Stimulated activated CD4-positive, alpha-beta T cell treated with anti-CD3 and anti-CD28 coated beads, TNF-alpha, amount 100 ng/mL, for 4 hours (primary cell): ENCODE measurements at regions not wholly inside any gene's neighbourhood (a gene's known extent, or its start where the extent isn't known, plus 50 kb on each side); places are given as distances from the start of the nearest gene placed in this dataset.

Experiments
- DNase-seq, 3 experiments: peaks; one replicate each; pipeline ENCODE4 v3.0.0-alpha.2; 2020; ENCODE audit warnings: low read depth in 3 of 3

DNA sequence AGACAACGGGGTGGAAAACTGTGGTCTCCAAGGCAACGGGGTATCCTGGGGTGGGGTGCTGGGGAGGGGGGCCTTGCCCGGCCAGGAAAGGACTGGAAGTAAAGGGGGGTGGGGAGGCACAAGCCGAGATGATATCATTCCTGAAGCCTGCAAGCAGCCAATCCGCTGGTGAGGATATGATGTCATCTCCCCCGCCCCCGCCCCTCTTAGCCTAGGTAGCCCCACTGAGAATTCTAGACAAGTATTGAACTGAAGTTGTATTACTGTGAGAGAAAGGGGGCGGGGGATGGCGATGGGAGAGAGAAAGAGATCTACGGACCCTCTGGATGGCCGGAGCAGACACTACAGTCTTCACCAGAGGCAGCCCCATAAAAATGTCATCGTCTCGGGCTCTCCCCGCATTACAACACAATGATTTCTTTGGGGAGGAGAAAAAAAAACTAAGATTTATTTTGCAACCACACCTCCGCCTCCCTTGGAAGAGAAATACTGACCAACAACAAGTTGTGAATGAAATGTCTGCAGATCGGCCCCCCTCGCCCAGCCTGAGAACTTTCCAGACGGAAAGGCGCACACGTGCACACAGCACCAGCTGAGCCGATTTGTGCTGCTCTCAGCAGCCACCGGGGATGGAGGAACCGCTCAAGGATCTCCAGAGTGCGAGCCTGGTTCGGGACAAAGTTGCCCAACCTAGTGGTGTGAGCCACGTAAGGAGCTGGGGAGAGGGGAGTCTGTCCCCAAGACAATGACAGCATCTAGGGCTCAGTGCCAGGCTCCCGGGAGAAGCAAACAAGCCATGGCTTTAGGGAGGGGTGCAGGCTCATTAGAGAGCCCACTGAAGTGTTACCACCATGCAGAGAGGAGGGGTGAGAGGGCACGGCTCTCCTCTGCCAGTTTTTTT is 222.1 kb downstream of the SOX9 start:
- no peak for DNase-seq

DNA sequence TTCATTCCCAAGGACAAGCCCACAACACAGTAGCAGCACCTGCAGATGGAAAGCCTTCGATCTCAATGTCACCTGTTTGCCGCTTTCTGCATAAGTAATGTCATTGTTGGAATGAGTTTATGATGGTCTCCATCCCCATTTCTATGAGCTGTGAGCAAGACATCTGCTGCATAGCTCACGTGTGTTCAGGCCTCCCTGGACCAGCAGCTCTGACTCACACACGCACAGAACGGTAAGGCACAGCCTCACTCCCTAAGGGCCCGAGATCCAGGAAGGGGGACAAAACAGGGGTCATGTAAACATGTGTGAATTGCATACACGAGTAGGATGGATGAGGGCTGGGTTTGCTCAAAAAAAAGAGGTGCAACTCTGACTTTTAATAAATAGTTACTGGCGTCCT is 223.1 kb downstream of the SOX9 start:
- no peak for DNase-seq

DNA sequence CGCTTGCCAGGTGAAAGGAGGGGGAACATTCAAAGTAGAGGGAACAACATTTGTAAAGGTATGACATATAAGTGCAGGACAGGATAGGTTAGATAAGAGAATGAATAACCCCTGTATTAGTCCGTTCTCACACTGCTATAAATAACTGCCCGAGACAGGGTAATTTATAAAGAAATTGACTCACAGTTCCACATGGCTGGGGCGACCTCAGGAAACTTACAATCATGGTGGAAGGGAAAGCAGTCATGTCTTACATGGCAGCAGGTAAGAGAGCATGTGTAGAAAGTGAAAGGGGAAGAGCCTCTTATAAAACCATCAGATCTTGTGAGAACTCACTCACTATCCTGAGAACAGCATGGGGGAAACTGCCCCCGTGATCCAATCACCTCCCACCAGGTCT is 223.8 kb downstream of the SOX9 start:
- DNase-seq, result no peak

DNA sequence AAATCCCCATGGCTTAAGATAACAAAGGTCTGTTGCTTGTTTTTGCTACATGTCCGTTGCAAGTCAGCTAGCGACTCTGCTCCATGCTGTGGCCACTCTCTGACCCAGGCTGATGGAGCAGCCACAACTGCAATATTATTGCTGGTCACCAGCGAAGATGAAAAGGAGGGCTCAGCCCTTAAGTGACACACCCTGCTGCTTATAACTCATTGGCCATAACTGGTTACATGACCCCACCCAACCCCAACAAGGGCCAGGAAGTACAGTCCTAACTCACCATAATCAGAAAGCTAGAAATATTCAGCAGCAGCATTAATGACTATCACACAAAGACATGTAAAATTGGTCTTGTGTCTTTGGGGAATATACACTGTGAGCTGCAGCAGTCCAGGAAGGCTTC is 224.3 kb downstream of the SOX9 start:
- DNase-seq, result no peak

DNA sequence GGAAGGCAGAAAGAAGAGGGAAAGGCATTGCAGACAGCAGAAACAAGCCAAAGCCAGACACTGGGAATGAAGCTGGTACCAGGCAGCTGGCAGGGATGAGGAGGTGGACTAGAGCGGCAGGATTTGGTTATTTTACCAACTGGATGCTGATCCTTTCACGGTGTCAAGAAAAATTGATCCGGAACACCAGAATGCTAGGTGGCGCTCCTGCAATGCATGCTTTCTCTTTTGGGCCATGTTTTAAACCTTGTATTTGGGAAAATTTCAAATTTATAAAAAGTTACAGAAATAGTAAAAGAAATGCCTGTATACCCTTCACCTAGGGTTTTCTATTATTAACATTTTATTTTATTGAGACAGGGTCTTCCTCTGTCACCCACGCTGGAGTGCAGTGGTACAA is 224.7 kb downstream of the SOX9 start:
- no peak for DNase-seq

DNA sequence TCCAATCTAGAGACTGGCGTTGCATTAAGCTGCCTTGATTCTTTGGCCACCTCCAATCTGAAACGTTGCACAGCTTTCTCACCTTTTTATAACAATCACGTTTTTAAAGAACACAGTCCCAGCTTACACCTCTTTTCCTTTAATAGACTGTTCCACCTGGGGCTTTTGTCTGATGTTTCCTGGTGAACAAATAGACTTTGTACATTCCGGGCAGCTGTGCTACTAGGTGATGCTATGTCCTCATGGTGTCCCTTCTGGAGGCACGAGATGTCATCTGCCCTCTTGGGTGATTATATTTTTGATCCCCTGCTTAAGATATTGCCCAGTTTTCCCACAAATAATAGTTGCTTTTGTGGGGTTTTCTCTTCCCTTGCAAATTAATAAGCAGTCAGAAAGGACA is 225.5 kb downstream of the SOX9 start:
- DNase-seq, result no peak

DNA sequence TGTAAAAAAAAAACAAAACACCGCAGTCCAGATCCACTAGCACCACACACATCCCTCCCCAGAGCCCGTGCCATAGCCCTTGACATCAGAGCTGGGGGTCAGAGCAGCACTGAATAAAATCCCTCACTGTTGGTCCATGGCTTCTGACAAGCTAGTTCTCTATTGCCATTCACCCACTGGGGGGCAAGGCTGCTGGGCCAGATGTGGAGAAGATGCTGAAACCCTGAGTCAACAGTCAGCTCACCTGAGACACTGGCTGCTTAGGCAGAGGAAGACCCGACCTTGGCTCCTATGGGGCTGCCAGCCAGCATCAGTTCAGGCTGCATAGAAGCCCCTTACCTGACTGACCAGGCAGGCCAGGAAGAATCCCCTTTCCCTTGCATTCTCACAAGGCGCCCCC is 228.2 kb downstream of the SOX9 start:
- DNase-seq, result no peak

DNA sequence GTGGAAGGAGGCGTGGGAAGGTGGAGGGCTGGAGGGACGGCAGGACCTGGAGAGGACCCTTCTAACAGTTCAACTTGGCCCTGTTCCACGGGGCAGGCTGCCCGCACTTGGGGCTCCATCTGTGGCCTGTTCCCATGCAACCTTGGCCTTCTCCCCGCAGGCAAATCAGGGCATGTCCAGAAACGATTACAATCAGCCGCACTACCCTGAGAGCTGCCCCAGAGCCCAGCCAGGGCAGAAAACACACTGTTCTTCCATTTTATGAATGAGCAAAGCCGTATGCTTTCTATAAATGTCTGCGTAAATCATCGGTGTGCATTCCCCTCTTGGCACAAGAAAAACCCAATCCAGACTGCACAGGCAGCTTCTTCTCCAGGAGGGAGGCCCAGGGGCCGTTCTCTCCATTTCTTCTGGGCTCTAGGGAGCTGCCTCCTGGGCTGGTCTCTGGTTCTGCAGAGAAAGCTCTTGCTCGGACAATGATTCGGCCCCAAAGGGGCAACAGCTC is 228.7 kb downstream of the SOX9 start:
- DNase-seq, result no peak

DNA sequence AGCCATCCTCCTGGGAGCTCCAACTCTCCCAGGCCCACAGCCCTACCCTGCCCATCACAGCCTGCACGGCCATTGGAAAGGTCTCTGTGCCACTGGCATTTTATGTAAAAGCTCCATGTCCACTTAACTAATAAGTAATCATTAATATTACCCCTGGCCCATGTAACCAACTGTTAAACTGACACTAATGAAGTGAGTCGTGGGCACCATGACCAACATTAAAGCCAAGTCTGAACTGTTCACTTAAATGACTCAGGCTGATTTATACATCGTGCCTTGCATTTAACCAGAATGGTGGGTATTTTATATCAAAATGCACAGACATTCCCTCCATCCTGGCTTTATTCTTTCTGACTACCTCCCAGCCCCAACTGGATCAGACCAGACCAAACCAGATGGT is 229.3 kb downstream of the SOX9 start:
- no peak for DNase-seq

DNA sequence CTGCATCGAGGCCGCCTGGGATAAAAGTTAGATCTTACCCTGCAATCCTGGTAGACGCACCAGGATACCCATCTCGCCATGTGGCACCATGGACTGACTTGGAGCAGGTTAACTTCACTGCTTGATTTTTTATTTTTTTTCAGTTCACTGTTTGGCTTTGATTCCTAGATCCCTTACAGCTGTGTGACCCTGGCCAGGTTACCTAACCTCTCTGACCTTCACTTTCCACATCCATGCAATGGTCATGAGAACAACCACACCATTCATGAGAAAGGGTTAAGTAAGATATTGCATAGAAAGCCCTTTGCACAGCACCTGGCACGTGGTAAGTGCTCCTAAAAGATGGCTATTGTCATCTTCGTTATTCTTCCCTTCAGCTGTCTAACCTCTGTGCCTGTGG is 230.5 kb downstream of the SOX9 start:
- DNase-seq, result no peak

DNA sequence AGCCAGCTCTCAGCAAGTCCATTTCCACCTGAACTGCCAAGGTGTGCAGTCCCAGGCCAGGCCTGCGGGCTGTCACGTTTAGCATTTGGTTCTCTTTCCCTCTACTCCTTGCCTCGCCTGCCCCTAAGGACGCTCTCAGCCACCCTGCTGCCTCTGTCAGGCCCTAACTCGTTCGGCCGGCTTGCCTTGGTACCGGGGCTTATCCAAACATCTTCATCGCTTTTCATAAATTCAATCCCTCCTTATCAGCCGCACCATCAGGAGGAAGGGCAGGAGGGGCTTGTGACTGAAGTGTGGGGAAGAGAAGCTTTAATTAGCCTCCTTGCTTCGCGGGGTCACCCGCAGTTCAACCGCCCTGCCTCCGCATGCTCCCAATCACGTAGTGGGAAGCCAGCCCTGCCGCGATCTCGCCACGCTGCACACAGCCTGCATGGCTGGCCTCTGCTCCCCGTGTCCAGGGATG is 231.1 kb downstream of the SOX9 start:
- no peak for DNase-seq

DNA sequence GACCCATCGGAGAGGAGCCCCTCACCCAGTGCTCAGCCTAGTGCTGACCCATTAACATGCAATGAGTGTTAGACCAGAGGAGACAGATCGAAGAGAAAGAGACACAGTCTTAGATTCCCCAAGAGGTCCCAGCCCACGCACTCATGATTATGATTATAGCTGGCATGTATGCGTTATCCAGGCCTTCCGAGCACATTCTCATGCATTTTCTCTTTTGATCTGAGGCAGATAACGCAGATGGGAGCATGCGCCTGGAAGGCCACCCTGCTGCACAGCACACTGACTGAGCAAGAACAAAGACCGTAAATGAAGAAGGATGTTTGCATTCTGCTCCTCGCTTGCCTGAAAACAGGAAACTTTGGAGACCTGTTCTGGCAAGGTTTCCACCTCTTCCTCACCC is 232.7 kb downstream of the SOX9 start:
- DNase-seq, result no peak

DNA sequence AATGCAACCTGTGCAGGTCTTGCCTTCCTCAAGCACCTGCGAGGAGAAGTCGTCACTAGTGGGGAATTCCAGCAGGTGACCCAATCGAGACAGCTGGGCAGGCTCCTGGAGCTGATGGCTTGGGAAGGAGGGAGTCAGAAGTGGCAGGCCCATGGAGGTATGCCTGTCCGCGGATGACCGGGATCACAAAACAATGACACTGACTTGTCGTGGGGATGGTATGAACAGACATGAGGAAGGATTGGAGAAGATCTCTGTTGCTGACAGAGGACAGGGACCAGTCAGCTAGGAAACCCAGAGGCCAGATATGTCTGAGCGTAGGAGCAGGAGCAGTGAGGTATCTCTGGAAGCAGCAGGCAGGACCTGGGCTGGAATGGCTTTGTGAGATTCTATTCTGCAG is 233.3 kb downstream of the SOX9 start:
- no peak for DNase-seq

DNA sequence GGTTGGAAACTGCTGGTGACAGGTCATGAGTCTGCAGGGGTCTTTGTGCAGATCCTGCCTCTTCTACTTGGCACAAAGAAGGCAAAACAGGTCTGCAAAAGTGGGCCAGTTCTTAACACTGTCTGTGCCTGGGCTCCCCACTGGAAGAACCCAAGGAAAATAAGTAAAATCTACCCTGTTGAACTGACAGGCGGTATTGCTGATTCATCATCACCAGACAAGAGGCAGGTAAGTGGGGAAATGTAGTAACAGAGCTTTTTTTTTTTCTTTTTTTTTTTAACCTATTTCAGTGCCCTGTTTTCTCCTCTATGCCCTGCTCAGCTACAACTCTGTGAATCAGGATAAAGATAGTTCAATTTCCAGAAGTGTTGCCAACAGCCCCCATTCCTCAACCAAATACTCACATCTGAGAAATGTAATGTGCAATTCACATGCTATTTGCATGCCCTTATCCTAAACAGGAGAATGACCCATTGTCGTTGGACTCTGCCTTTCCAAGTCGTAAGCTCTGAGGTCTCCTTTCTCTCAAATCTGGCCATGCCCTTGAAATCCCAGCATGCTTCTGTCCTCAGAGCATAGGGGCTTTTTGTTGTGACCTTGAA is 237.0 kb downstream of the SOX9 start:
- DNase-seq, result no peak

DNA sequence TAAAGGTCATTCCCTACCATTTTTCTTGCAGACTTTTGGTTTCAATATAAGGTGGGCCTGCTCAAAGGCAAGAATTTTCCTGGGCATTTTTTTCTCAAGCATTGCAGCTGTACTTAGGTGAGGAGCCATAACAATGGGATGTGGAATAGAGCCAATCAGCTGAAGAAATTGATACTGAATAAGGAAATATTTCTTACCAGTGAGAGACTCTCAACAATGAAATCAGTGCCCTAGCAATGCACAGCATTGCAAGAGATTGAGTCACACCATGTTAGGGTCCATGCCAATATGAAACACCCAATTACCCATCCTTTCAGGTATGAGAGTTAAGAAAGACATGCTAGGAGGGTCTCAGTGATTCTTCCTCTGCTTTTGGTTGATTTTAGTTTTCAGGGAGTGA is 237.6 kb downstream of the SOX9 start:
- DNase-seq, result no peak

DNA sequence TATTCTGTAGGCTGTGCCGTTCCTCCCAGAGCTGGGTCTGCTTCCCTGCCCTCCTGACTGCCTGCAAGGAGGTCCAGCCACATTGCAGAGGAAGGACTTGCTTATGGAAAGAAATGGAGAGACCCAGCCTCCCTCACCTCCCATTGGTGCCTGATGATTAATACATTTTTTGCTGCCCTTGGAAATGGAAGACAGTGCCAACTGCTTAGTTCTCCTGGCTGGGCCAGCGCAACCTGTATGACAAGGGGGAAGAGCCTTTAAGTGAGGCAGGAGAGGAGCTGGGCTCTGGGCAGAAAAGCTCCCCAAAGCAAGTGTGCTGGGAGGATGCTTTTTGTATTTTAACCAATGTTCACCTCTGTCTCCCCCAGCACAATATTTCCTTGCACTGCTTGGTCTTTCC is 238.5 kb downstream of the SOX9 start:
- DNase-seq, result no peak

DNA sequence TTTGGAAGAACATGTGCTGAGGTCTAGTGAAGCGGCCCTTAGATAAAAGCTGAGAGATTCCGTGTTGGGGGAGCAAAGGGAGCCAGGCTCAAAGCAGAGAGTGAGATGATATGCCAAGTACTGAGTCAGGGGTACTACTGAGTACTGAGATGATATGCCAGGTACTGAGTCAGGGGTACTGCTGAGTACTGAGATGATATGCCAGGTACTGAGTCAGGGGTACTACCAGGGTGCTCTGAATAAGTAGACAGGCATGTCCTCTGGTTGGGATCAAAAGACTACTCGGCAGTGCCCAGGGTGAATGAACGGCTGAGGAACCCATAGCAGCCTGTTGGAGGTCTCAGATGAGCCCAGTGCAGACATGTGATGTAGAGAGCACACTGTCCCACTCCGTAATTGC is 239.0 kb downstream of the SOX9 start:
- no peak for DNase-seq

DNA sequence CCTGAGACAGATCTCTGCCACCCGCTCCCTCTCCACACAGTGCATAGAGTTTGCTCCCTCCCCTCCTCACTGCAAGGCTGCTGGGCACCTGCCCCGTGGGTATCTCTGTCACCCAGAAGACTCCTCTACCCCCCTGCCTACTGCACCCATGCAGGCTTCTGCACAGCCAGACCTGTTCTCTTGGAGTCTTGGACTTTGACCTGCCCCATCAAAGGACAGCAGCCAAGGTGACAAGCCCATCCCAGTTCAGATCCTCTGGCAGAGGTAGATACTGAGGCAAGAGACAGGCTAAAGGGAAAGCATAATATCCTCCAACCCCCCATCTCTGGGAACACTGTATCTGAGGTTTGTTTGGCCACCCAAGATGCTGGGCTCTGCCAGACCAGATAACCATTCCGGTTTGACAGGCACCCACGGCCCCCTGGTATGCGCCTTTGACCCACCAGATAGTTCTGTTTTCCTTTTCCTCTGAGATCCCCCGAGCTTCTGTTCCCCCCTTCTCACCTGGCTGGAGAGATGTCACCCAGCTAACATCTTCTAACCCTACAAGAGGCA is 239.6 kb downstream of the SOX9 start:
- DNase-seq, result no peak

DNA sequence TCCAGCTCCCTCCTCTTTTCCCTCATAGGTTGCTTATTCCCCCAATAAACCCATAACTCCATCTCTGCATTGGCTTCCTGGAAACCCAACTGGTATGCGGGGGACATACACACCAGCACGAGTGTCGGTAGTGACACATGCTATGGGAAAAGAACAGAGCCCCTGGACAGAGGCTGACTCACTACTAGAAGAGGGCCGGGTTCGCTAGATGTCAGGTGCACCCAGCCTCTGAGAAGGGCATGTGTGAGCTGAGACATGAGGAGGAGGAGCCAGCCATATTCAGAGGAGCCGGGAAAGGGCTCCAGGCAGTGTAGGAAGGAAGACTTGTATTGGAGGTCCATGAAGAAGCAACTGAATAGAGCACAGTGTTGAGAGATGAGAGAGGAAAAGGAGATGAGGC is 241.1 kb downstream of the SOX9 start:
- DNase-seq, result no peak

DNA sequence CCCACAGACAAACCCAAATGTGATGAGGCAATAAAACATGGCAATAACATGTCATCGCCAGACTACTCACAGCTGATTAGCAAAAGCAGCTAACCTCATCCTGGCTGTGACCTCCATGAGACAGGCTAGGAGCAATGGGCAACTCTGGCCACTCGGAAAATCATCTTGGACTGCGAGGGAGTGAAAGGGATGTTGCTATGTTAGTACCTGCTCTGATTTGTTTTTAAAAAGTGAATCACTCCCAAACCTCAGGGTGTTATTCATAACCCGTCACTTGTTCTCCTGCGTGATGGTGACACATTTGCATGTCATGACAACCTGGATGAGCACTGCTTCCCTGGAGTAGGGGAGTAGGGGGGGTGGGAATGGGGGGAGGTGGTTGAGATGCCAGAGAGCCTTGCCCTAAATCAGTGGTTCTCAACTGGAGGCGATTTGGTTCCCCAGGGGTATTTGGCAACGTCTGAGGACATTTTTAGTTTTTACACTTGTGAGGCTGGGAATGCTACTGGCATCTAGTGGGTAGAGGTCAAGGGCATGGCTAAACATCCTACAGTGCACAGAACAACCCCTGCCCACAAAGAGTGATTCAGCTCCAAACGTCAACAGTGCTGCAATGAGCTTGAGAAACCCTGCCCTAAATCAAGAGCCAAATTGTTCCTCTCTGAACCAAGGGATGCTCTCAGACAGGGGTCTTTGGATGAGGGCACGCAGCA is 241.7 kb downstream of the SOX9 start:
- DNase-seq, result no peak

DNA sequence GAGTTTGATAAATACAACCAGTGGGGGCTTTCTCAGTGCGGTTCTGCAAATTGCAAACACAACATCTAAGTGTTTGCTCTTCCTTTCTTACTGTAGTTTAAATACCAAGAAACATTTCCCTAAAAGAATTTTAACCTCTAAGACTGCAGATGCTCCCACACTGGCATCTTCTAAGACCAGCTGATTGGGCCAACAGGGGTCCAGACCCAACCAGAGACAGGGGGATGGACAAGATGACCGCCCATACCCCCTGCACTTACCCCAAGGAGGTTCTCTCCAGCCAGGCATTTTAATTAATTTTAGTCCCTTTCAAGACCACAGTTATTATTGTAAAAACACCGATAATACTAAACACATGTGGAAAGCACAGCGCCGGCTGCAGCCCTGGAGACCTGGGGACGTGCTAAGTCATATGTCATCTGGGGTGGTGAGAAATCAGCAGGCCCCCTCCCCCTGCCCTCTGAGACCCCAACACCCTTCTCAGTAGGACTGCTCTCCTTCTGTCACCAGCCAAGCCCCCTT is 242.3 kb downstream of the SOX9 start:
- DNase-seq, result no peak

DNA sequence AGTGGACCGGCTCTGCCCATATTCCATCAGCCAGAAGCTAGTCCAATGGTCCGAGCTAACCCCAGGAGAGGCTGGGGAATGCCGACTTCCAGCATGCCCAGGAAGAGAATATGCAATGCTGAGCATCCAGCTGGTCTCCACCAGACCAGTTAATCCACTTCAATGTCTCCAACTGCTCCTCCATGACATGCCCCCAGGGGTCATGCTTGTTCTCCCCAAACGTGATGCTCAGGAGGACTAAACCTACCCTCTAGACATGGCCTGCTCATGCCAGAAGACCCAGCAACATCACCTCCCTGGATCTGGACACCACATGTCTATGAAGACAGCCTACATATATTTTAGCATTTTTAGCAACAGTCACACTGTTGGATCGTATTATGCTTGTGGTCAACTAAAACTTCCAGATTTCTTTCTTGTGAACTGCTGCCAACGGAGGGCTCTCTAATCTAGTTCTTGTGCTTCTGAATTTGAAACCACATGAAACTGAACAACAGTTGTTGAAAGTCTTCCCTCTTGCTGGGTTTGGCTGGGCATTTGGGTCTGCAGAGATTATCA is 245.1 kb downstream of the SOX9 start:
- no peak for DNase-seq
